CD14-positive monocyte (primary cell): ENCODE measurements at regions not wholly inside any gene's neighbourhood (a gene's known extent, or its start where the extent isn't known, plus 50 kb on each side); places are given as distances from the start of the nearest gene placed in this dataset.

ENCODE experiments used
- DNase-seq, 3 donors: peaks; one replicate each; pipeline ENCODE4 v3.0.0-alpha.2; 2011 to 2022
- H2AFZ ChIP-seq: 2 replicates; pipeline ENCODE4 v1.6.0; 2012; ENCODE audit warnings: mild to moderate bottlenecking, low read depth, low read length, inconsistent platforms; ENCODE audit not compliant: insufficient read depth, poor library complexity, severe bottlenecking
- H3K27ac ChIP-seq, 2 donors: 1 replicate in 1 of 2; 2 replicates in 1 of 2; pipeline ENCODE4 v1.5.1; 2012 to 2013; ENCODE audit warnings: low read length in 2 of 2, control low read depth in 1 of 2, inconsistent platforms in 1 of 2, low read depth in 1 of 2, mild to moderate bottlenecking in 1 of 2
- H3K27me3 ChIP-seq, 2 donors: one replicate each; pipeline versions ENCODE4 v1.6.0 to v1.6.1; 2011 to 2013; ENCODE audit warnings: low read length in 2 of 2; ENCODE audit not compliant: control insufficient read depth in 2 of 2, insufficient read depth in 2 of 2
- H3K36me3 ChIP-seq, 2 donors: replicated peaks in 1 of 2; 1 replicate in 1 of 2; 2 replicates in 1 of 2; pipeline versions ENCODE4 v1.5.1 to v1.6.1; 2012 to 2013; ENCODE audit warnings: low read length in 2 of 2, control low read depth in 1 of 2, inconsistent platforms in 1 of 2, mild to moderate bottlenecking in 1 of 2; ENCODE audit not compliant: insufficient read depth in 2 of 2, control insufficient read depth in 1 of 2
- H3K4me1 ChIP-seq, 2 donors: 1 replicate in 1 of 2; 2 replicates in 1 of 2; pipeline versions ENCODE4 v1.5.1 to v1.6.1; 2012 to 2013; ENCODE audit warnings: low read length in 2 of 2, control low read depth in 1 of 2, inconsistent platforms in 1 of 2, mild to moderate bottlenecking in 1 of 2, moderate library complexity in 1 of 2; ENCODE audit not compliant: insufficient read depth in 2 of 2, control insufficient read depth in 1 of 2
- H3K4me2 ChIP-seq: replicated peaks from 2 replicates; pipeline ENCODE3; 2012; ENCODE audit warnings: low read length, moderate library complexity, mild to moderate bottlenecking; ENCODE audit not compliant: poor library complexity, severe bottlenecking; ENCODE audit errors: extremely low read depth
- H3K4me3 ChIP-seq, 3 experiments: fragments of 200-600 bp in 1 of 3; sonication (generic) in 1 of 3; replicated peaks in 1 of 3; 1 replicate in 2 of 3; 2 replicates in 1 of 3; pipeline ENCODE4 v1.5.1; 2011 to 2013; ENCODE audit warnings: low read length in 3 of 3, mild to moderate bottlenecking in 3 of 3, control low read depth in 2 of 3, low read depth in 2 of 3, inconsistent platforms in 1 of 3, moderate library complexity in 1 of 3
- H3K79me2 ChIP-seq: 2 replicates; pipeline ENCODE4 v1.6.0; 2012; ENCODE audit warnings: mild to moderate bottlenecking, control low read depth, inconsistent platforms, low read length, moderate library complexity; ENCODE audit not compliant: insufficient read depth
- H3K9ac ChIP-seq: 2 replicates; pipeline ENCODE4 v1.6.0; 2017; ENCODE audit warnings: low read length, mild to moderate bottlenecking; ENCODE audit not compliant: insufficient read depth, poor library complexity, severe bottlenecking
- H3K9me3 ChIP-seq, 2 donors: replicated peaks in 1 of 2; 1 replicate in 1 of 2; 2 replicates in 1 of 2; pipeline versions ENCODE4 v1.5.1 to v1.6.1; 2012 to 2013; ENCODE audit warnings: low read length in 2 of 2, control low read depth in 1 of 2; ENCODE audit not compliant: control insufficient read depth in 1 of 2, insufficient read depth in 1 of 2
- H4K20me1 ChIP-seq: 2 replicates; pipeline ENCODE4 v1.6.0; 2012; ENCODE audit warnings: mild to moderate bottlenecking, low read length, control low read depth, moderate library complexity; ENCODE audit not compliant: insufficient read depth
- H3K27ac Mint-ChIP-seq, 7 donors: one replicate each; pipeline ENCODE4 v1.8.0; 2020; ENCODE audit warnings: mild to moderate bottlenecking in 7 of 7, mixed read lengths in 7 of 7, moderate library complexity in 6 of 7, inconsistent platforms in 2 of 7
- H3K27me3 Mint-ChIP-seq, 3 donors: one replicate each; pipeline ENCODE4 v1.8.0; 2021 to 2022; ENCODE audit warnings: low read depth in 3 of 3, mild to moderate bottlenecking in 3 of 3, mixed read lengths in 3 of 3, moderate library complexity in 3 of 3, inconsistent platforms in 1 of 3
- H3K36me3 Mint-ChIP-seq, 2 donors: one replicate each; pipeline ENCODE4 v1.8.0; 2020; ENCODE audit warnings: mixed read lengths in 2 of 2, inconsistent platforms in 1 of 2, mild to moderate bottlenecking in 1 of 2
- H3K4me1 Mint-ChIP-seq: one replicate; pipeline ENCODE4 v1.8.0; 2020; ENCODE audit warnings: mild to moderate bottlenecking, mixed read lengths
- H3K4me3 Mint-ChIP-seq, 2 donors: one replicate each; pipeline ENCODE4 v1.8.0; 2020; ENCODE audit warnings: mild to moderate bottlenecking in 2 of 2, mixed read lengths in 2 of 2, moderate library complexity in 1 of 2
- H3K9me3 Mint-ChIP-seq, 7 donors: one replicate each; pipeline ENCODE4 v1.8.0; 2020 to 2022; ENCODE audit warnings: mixed read lengths in 7 of 7, mild to moderate bottlenecking in 6 of 7, moderate library complexity in 6 of 7, inconsistent platforms in 2 of 7
- WGBS: methylation state at CpG from one replicate; pipeline ENCODE4 v1.1.5; 2013; ENCODE audit warnings: missing lambda C conversion rate; ENCODE audit not compliant: insufficient coverage; 5-methylcytosine and 5-hydroxymethylcytosine counted together
- intact Hi-C, 2 donors: fragments of 100-400 bp; cut with micrococcal nuclease; formaldehyde crosslinking; loops; one replicate each; pipeline versions ENCODE4 v1.15.0 to v1.15.1; 2023
- TF ChIP-seq, protein P1 (sequence below): fragments of 200-600 bp; IDR thresholded peaks from one replicate; pipeline ENCODE4 v1.8.0; 2022; ENCODE audit warnings: antibody characterized with exemption, mild to moderate bottlenecking

DNA sequence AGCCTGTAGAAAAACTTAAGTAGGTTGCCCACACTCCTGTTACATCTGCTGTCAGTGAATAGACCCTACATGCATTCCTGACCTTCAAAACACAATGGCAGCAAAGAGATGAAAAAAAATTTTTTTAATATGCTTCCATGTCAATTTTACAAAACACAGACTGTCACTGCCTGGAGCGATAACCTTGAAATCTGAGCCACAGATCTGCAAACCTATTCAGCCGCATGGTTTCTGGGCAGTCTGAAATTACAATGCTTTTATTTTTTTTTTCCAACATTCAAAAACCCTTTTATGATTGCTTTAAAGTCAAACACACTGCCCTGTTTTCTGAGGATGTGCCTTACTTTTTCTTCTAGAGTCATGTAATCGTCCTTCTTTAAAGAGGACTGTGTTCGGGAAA is 264.9 kb upstream of the PUDP start:
- Histone ChIP-seq H3K79me2 (no peaks in the 10 kb centered on the region), H3K4me2 (no peak overlapping the region), H3K9ac (no peak overlapping the region), H3K36me3 (no peaks in the 10 kb centered on the region), H4K20me1 (no peaks in the 10 kb centered on the region), H2AFZ (no peak overlapping the region), H3K4me3 (no peak overlapping the region), H3K27ac (no peak overlapping the region), H3K4me1 (no peaks in the 10 kb centered on the region), H3K27me3 (peaks cover 0 to 2% of the 10 kb centered on the region in 2 donors), H3K9me3 (peaks cover 4 to 12% of the 10 kb centered on the region in 2 donors)
- Mint-ChIP-seq H3K27ac (no peak overlapping the region), H3K36me3 (no peaks in the 10 kb centered on the region), H3K4me1 (peaks cover 4% of the 10 kb centered on the region), H3K27me3 (peaks cover 0 to 1% (median 0%) of the 10 kb centered on the region in 3 donors), H3K9me3 (peaks cover 0 to 13% (median 5%) of the 10 kb centered on the region in 7 donors), H3K4me3 (no peak overlapping the region)
- intact Hi-C loops, result no loop called here
- TF ChIP-seq, protein P1, sequence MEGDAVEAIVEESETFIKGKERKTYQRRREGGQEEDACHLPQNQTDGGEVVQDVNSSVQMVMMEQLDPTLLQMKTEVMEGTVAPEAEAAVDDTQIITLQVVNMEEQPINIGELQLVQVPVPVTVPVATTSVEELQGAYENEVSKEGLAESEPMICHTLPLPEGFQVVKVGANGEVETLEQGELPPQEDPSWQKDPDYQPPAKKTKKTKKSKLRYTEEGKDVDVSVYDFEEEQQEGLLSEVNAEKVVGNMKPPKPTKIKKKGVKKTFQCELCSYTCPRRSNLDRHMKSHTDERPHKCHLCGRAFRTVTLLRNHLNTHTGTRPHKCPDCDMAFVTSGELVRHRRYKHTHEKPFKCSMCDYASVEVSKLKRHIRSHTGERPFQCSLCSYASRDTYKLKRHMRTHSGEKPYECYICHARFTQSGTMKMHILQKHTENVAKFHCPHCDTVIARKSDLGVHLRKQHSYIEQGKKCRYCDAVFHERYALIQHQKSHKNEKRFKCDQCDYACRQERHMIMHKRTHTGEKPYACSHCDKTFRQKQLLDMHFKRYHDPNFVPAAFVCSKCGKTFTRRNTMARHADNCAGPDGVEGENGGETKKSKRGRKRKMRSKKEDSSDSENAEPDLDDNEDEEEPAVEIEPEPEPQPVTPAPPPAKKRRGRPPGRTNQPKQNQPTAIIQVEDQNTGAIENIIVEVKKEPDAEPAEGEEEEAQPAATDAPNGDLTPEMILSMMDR, result no peak
- no CpG with 5 or more reads among the region's 4 CpGs for WGBS
- no peak for DNase-seq

DNA sequence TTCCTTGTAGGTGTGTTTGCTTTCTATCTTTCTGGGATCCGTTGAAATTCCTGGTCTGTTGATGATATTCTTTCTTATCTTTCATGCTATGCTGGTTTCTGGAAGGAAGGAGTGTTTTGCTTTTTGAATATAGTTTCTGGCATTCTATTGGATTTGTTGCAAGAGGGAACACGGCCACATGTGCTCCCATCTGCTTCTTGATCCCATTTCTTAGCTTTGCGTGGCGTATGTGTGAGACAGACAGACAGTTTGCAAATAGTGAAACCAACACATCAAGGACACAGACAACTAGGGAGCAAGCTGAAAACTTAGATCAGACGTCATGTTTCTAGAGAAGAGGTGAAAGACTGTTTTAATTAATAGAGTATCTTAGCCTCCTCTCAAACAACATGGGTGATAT is 261.9 kb upstream of the PUDP start:
- Mint-ChIP-seq H3K9me3 (peaks cover 1 to 17% (median 8%) of the 10 kb centered on the region in 7 donors), H3K27ac (no peak overlapping the region), H3K4me1 (peaks cover 4% of the 10 kb centered on the region), H3K27me3 (peaks cover 1 to 2% (median 2%) of the 10 kb centered on the region in 3 donors), H3K36me3 (no peaks in the 10 kb centered on the region), H3K4me3 (no peak overlapping the region)
- WGBS, result no CpG with 5 or more reads among the region's 5 CpGs
- Histone ChIP-seq H3K4me2 (no peak overlapping the region), H3K79me2 (no peaks in the 10 kb centered on the region), H3K27ac (no peak overlapping the region), H3K9me3 (peaks cover 4 to 12% of the 10 kb centered on the region in 2 donors), H4K20me1 (no peaks in the 10 kb centered on the region), H3K9ac (no peak overlapping the region), H3K27me3 (no peaks in the 10 kb centered on the region), H3K4me1 (no peaks in the 10 kb centered on the region), H2AFZ (no peak overlapping the region), H3K36me3 (no peaks in the 10 kb centered on the region), H3K4me3 (no peak overlapping the region)
- no peak for DNase-seq
- intact Hi-C loops, result no loop called here
- TF ChIP-seq, protein P1, result no peak
